ENCODE measurements at regions not wholly inside any gene's neighbourhood (a gene's known extent, or its start where the extent isn't known, plus 50 kb on each side); places are given as distances from the start of the nearest gene placed in this dataset.

- CTCF ChIA-PET = interaction anchor here (1.1 kb wide), 1 partner anchor 75 kb away, joined by 3 read pairs; no protein-coding TSS in a partner anchor
- BruUV-seq (replicated peaks) = no TSS peak
Observed at GRCh38 chr1:119291611-119292206, 76.9 kb upstream of the HAO2 start.

DNA sequence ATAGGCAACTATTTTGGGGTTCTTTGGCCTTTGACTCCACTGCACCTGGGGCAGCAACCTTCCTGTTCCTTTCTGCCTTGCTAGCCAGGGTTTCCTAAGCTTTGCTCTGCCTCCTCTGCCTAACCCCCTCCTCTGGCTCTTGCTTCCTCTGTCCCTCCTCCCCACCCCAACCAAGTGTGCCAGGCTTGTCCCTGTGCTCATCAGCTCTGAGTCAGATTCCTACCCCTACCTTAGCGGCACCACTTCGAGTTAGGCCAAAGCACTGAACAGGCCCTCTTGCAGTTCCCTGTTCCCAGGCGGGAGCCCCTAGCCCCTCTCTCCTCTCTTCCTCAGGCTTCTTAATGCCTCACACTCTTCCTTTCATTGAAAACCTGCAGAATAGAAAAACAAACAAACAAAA lies 74.8 kb upstream of the HAO2 start:
- Histone ChIP-seq H2AFZ (ENCODE audit: low read depth, low read length, poor library complexity, severe bottlenecking) (no peak overlapping the region), H3K27me3 (ENCODE audit: insufficient read depth, low read length) (peaks cover 10% of the 10 kb centered on the region; the same call in 1 of the 2 replicates), H3K9me3 (ENCODE audit: control insufficient read depth in 1 of 2, insufficient read depth in 1 of 2, low read depth in 1 of 2, low read length in 2 of 2) (no peaks in the 10 kb centered on the region), H3K4me1 (ENCODE audit: control insufficient read depth in 1 of 2, insufficient read depth in 2 of 2, low read length in 2 of 2) (peaks cover 0 to 9% of the 10 kb centered on the region in 2 experiments; a peak in 1 of 4 replicates), H3K9ac (ENCODE audit: low read length) (no peak overlapping the region), H3K9me2 (ENCODE audit: insufficient read depth) (no peaks in the 10 kb centered on the region), H3K36me3 (ENCODE audit: control insufficient read depth in 1 of 2, insufficient read depth in 2 of 2, low read length in 2 of 2) (no peaks in the 10 kb centered on the region), H3K4me2 (ENCODE audit: low read length) (no peak overlapping the region), H3K79me2 (ENCODE audit: insufficient read depth, low read length) (no peaks in the 10 kb centered on the region), H4K20me1 (ENCODE audit: insufficient read depth) (no peaks in the 10 kb centered on the region), H3K4me3 (replicated peaks in 1 of 2; ENCODE audit: low read depth in 1 of 2, low read length in 2 of 2) (no peak overlapping the region), H3K27ac (ENCODE audit: low read depth, low read length) (no peak overlapping the region)
- RAD21 ChIA-PET (ENCODE audit: low non-redundant PET in 1 of 2, low total read pairs in 2 of 2, uncharacterized antibody in 2 of 2, unreplicated experiment in 2 of 2) = no interaction called here
- CTCF ChIA-PET = interaction anchor here (2.7 kb wide), 1 partner anchor 19 kb away, joined by 8 read pairs; no protein-coding TSS in a partner anchor
- POLR2A ChIA-PET = no interaction called here
- intact Hi-C loops (cut with micrococcal nuclease) = no loop called here
- ATAC-seq = no peak
- no peak for DNase-seq (ENCODE audit: low read depth, low spot score)
- TF ChIP-seq EZH2phosphoT487 (IDR thresholded peaks at IDR 0.05; ENCODE audit: borderline replicate concordance) = no peak
- BruUV-seq (replicated peaks) = no TSS peak

More at GRCh38 chr1:119291611-119292206, 76.9 kb upstream of the HAO2 start:
- H3K9me3 ChIP-seq (ENCODE audit: control insufficient read depth in 1 of 2, insufficient read depth in 1 of 2, low read depth in 1 of 2, low read length in 2 of 2) = no peaks in the 10 kb centered on the region
- H3K4me2 ChIP-seq (ENCODE audit: low read length) = no peak overlapping the region
- no peaks in the 10 kb centered on the region for H3K79me2 ChIP-seq (ENCODE audit: insufficient read depth, low read length)
- no peak overlapping the region for H3K27ac ChIP-seq (ENCODE audit: low read depth, low read length)
- intact Hi-C loops (cut with micrococcal nuclease) = no loop called here
- ChIA-PET POLR2A (no interaction called here), RAD21 (ENCODE audit: low non-redundant PET in 1 of 2, low total read pairs in 2 of 2, uncharacterized antibody in 2 of 2, unreplicated experiment in 2 of 2) (no interaction called here)
- TF ChIP-seq RAD21 (IDR thresholded peaks at IDR 0.05; ENCODE audit: low read depth) (no peak), ELF1 (IDR thresholded peaks at IDR 0.05; ENCODE audit: borderline replicate concordance, low read depth) (no peak), EZH2phosphoT487 (IDR thresholded peaks at IDR 0.05; ENCODE audit: borderline replicate concordance) (no peak), CBX3 (IDR thresholded peaks at IDR 0.05; ENCODE audit: low read depth) (no peak), EGR1 (IDR thresholded peaks at IDR 0.05; ENCODE audit: low read depth) (no peak), ZFX (IDR thresholded peaks at IDR 0.05) (no peak), SP1 (IDR thresholded peaks at IDR 0.05; ENCODE audit: low read depth) (no peak), POLR2A (IDR thresholded peaks at IDR 0.05; ENCODE audit: borderline replicate concordance, extremely low read depth, insufficient read depth, insufficient read length) (no peak), ZNF274 (IDR thresholded peaks at IDR 0.05; ENCODE audit: low read depth, low read length) (no peak)
- no peaks in the 10 kb centered on the region for H3K9me2 ChIP-seq (ENCODE audit: insufficient read depth)
- no peak for DNase-seq (ENCODE audit: low read depth, low spot score)
- H3K4me3 ChIP-seq (replicated peaks in 1 of 2; ENCODE audit: low read depth in 1 of 2, low read length in 2 of 2) = no peak overlapping the region
- H3K4me1 ChIP-seq (ENCODE audit: control insufficient read depth in 1 of 2, insufficient read depth in 2 of 2, low read length in 2 of 2) = peaks cover 0 to 9% of the 10 kb centered on the region in 2 experiments; a peak in 1 of 4 replicates
- ATAC-seq = no peak
- no peaks in the 10 kb centered on the region for H3K36me3 ChIP-seq (ENCODE audit: control insufficient read depth in 1 of 2, insufficient read depth in 2 of 2, low read length in 2 of 2)
- no peaks in the 10 kb centered on the region for H3K27me3 ChIP-seq (ENCODE audit: insufficient read depth, low read length)
- no peaks in the 10 kb centered on the region for H4K20me1 ChIP-seq (ENCODE audit: insufficient read depth)
- H2AFZ ChIP-seq (ENCODE audit: low read depth, low read length, poor library complexity, severe bottlenecking) = no peak overlapping the region
- no peak overlapping the region for H3K9ac ChIP-seq (ENCODE audit: low read length)

All from HCT116 (cell line).